Epithelial cell of proximal tubule (primary cell): ENCODE measurements at regions not wholly inside any gene's neighbourhood (a gene's known extent, or its start where the extent isn't known, plus 50 kb on each side); places are given as distances from the start of the nearest gene placed in this dataset.

Experiments
- DNase-seq: peaks from one replicate; pipeline ENCODE4 v3.0.0-alpha.2; 2011; ENCODE audit warnings: low read depth
- H3K4me3 ChIP-seq: 2 replicates; pipeline ENCODE4 v1.5.1; 2011; ENCODE audit warnings: low read depth, mild to moderate bottlenecking, low read length
- TF ChIP-seq, protein P1 (sequence below): conservative IDR thresholded peaks from 2 replicates; pipeline ENCODE4 v1.5.1; 2012; ENCODE audit warnings: low read depth, mild to moderate bottlenecking, low read length

DNA sequence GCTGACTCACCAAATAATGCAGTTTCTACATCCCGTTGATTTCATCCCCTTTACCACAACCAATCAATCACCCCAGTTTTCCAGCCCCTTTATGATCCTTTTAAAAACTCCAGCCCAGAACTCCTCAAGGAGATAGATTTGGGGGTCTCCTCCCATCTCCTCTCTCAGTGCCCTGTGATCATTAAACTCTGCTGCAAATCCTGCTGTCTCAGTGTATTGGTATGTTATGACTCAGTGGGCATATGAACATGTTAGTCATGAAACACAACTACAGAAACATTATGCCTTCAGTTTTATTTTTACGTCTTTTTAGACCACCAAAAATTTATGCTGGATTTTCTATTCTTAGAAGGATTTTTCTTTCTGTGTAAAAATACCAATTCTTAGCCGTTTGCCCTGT is 213.7 kb downstream of the DIPK2A start:
- TF ChIP-seq, protein P1, sequence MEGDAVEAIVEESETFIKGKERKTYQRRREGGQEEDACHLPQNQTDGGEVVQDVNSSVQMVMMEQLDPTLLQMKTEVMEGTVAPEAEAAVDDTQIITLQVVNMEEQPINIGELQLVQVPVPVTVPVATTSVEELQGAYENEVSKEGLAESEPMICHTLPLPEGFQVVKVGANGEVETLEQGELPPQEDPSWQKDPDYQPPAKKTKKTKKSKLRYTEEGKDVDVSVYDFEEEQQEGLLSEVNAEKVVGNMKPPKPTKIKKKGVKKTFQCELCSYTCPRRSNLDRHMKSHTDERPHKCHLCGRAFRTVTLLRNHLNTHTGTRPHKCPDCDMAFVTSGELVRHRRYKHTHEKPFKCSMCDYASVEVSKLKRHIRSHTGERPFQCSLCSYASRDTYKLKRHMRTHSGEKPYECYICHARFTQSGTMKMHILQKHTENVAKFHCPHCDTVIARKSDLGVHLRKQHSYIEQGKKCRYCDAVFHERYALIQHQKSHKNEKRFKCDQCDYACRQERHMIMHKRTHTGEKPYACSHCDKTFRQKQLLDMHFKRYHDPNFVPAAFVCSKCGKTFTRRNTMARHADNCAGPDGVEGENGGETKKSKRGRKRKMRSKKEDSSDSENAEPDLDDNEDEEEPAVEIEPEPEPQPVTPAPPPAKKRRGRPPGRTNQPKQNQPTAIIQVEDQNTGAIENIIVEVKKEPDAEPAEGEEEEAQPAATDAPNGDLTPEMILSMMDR: no peak
- no peak overlapping the region for H3K4me3 ChIP-seq
- DNase-seq: no peak

DNA sequence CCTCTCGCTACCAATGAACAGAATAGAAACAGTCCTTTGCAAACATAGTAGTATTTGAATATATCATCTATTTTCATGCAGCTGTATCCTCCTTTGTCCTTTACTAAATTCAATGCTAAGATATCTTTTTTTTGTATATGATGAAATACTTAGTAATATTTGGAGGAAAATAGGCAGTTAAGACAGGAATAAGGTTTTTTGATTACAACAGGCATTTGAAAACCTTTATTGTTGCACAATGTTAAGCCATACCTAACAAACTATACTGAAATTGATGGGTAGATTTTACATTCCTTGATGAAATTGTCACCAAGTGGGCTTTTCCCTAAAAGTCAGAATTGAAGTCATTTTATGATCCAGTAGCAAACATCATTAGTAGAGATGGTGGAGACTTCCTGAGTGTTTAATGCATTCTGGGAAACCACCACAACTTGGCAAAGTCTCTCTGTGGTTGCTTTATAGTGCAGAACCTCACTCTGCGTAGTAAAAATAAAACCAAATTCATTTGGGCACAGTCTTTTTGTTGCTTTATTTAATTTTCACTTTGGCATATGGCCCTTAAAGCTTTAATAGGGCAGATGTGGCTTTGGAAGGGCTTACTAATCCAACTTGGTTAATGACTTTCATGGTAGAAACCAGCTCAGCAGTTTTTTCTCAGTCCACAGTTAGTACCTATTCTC is 216.0 kb downstream of the DIPK2A start:
- TF ChIP-seq, protein P1: no peak
- no peak overlapping the region for H3K4me3 ChIP-seq
- DNase-seq: no peak

GRCh38 chr3:144189044-144189443 is 217.4 kb downstream of the DIPK2A start:
- no peak overlapping the region for H3K4me3 ChIP-seq
- no peak for DNase-seq
- TF ChIP-seq, protein P1: no peak

DNA sequence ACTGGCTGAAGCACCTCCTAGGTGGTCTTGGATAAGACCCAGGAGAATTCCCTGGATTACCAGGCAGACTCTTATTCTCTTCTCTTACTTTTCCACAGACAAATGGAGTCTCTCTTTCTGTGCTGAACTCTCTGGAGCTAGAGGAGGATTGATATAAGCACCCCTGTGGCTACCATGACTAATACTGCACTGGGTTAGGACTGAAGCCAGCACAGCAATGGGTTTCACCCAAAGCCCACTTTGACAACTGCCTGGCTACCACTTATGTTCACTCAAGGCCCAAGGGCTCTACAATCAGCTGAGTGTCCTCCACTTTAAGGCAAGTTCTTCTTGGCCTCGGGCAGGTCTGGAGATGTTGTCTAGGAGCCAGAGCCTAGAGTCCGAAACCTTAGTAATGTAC is 225.5 kb downstream of the DIPK2A start:
- no peak for DNase-seq
- H3K4me3 ChIP-seq: no peak overlapping the region
- TF ChIP-seq, protein P1: no peak

DNA sequence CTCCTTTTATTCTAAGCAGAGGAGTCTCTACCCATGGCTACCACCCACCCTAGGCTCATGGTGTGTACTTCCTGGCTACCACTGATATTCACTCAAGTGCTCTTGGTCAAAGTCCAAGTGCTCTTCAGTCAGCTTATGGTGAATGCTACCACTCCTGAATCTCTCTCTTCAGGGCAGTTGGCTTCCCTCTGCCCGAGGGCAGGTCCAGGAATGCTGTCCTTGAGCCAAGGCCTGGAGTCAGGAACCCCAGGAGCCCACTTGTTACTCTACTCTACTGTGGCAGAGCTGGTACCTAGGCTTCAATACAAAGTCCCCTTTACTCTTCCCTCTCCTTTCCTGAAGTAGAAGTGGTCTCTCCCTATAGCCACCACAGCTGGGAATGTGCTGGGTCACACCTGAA is 226.0 kb downstream of the DIPK2A start:
- no peak overlapping the region for H3K4me3 ChIP-seq
- DNase-seq: no peak
- TF ChIP-seq, protein P1: no peak

DNA sequence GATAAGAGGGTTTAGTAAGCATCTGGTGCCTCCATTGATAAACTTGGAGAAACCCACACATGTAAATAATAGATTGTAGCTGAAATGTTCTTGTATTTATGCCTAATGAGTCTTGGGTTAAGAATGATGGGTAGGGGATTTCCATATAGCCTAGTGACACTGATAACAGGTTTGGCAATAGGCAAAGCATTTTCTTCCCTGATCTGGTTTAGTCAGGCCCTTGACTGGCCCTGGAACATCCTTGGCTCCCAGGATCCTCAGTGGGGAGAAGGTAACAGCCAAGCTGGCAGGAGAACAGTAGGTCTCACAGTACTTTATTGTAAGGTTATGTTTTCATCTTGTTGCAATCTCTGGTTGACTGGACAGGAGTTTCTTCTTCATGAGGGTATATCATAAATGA is 228.4 kb downstream of the DIPK2A start:
- TF ChIP-seq, protein P1: no peak
- no peak for DNase-seq
- no peak overlapping the region for H3K4me3 ChIP-seq

- TF ChIP-seq, protein P1: no peak
- no peak for DNase-seq
- H3K4me3 ChIP-seq: no peak overlapping the region
These were observed 228.8 kb downstream of the DIPK2A start for GRCh38 chr3:144200466-144200865.
